ENCODE measurements at regions not wholly inside any gene's neighbourhood (a gene's known extent, or its start where the extent isn't known, plus 50 kb on each side); places are given as distances from the start of the nearest gene placed in this dataset.
"Not testable (repeated sequence)": the region's sequence is repeated elsewhere in the genome, so short reads cannot be mapped to it uniquely, and the experiment has no call there.

DNA sequence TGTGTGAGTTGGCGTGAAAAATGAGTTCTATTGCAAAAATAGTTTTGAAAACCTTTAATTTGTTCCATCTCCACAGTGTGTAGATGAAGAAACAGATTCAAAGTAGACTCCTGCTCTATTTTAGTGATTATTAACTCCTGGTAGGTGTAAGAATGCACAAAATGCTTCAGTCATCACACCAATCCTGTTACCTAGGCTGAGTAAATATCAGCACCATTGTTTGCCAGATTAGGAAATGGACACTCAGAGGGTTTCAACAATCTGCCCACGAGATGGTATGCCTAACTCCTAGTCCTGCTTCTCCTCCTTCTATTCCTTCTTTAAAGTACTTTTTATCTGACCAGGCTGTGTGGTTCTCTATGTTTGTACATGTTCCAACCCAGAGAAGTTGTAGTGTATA, 108.9 kb upstream of the AHI1 start:
- intact Hi-C loops (cut with micrococcal nuclease; ENCODE audit: unreplicated experiment): no loop called here
- FAIRE-seq: no peak
- no peaks in the 10 kb centered on the region for H3K4me1 ChIP-seq (ENCODE audit: insufficient read depth, low read length)
- no peaks in the 10 kb centered on the region for H4K20me1 ChIP-seq (ENCODE audit: insufficient read depth, low read length)
- no peaks in the 10 kb centered on the region for H3K79me2 ChIP-seq (ENCODE audit: insufficient read depth, low read length)
- no peak overlapping the region for H3K27ac ChIP-seq (ENCODE audit: extremely low read length, insufficient read depth, low read length)
- WGBS (ENCODE audit: low lambda C conversion rate): 0% methylated on average over 2 of the region's 2 CpGs
- H3K36me3 ChIP-seq (replicated peaks in 1 of 2; ENCODE audit: control insufficient read depth in 1 of 2, insufficient read depth in 2 of 2, low read length in 2 of 2): no peaks in the 10 kb centered on the region
- H3K4me3 ChIP-seq (replicated peaks in 1 of 3; ENCODE audit: insufficient read depth in 1 of 3, low read depth in 2 of 3, low read length in 3 of 3): no peak overlapping the region
- in situ Hi-C loops (cut with HindIII; ENCODE audit: extremely low pct_ligation_motif_present, low pct_unique_long_range_greater_than_20kb): no loop called here
- no peak for TF ChIP-seq ZNF207 (IDR thresholded peaks at IDR 0.05; ENCODE audit: borderline replicate concordance)
- no peak for TF ChIP-seq ZNF577 (CRISPR knock-in tag; IDR thresholded peaks at IDR 0.05; ENCODE audit: borderline replicate concordance, low read depth)
- no peak for TF ChIP-seq ZNF607 (CRISPR knock-in tag; IDR thresholded peaks at IDR 0.05; ENCODE audit: borderline replicate concordance)
- TF ChIP-seq, protein P1, sequence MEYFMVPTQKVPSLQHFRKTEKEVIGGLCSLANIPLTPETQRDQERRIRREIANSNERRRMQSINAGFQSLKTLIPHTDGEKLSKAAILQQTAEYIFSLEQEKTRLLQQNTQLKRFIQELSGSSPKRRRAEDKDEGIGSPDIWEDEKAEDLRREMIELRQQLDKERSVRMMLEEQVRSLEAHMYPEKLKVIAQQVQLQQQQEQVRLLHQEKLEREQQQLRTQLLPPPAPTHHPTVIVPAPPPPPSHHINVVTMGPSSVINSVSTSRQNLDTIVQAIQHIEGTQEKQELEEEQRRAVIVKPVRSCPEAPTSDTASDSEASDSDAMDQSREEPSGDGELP (IDR thresholded peaks at IDR 0.05; ENCODE audit: borderline replicate concordance, low read depth): no peak
- no peak for TF ChIP-seq ZNF790 (CRISPR knock-in tag; IDR thresholded peaks at IDR 0.05; ENCODE audit: borderline replicate concordance)
- ATAC-seq: no peak
- no peaks in the 10 kb centered on the region for H3K9me3 ChIP-seq (ENCODE audit: low read length)
- no peak overlapping the region for H3K9ac ChIP-seq (ENCODE audit: insufficient read depth, low read depth, low read length)
- H3K4me2 ChIP-seq (ENCODE audit: low read depth, low read length): no peak overlapping the region
- no peak overlapping the region for H2AFZ ChIP-seq (ENCODE audit: low read length)
- BruUV-seq (replicated peaks): no TSS peak
- ChIA-PET POLR2A (no interaction called here), CTCF (ENCODE audit: low intra/inter-chr PET ratio, low total read pairs) (no interaction called here)
- no peak for DNase-seq (ENCODE audit: low spot score)
- no peaks in the 10 kb centered on the region; a peak in 1 of 5 replicates for H3K27me3 ChIP-seq (ENCODE audit: control insufficient read depth in 1 of 2, insufficient read depth in 2 of 2, low read length in 2 of 2)

DNA sequence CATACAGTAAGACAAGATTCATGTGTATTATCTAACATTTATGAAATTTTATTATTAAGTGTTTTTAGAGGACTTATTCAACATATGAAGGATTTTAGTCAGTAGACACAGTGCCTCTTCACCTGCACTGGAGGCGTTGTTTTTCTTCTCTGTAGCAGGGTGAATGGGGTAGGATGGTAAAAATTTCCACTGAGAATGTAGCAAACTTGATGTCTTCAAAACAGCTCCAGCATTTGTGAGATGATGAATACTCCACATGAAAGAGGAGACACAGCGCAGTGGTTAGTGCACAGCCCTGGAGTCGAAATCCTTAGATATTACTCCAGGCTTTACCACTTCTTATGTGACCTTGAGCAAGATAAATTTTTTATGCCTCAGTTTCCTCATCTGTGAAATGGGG, 110.5 kb upstream of the AHI1 start:
- H3K9ac ChIP-seq (ENCODE audit: insufficient read depth, low read depth, low read length): no peak overlapping the region
- H2AFZ ChIP-seq (ENCODE audit: low read length): no peak overlapping the region
- no peaks in the 10 kb centered on the region for H3K79me2 ChIP-seq (ENCODE audit: insufficient read depth, low read length)
- ChIA-PET POLR2A (no interaction called here), CTCF (ENCODE audit: low intra/inter-chr PET ratio, low total read pairs) (no interaction called here)
- WGBS (ENCODE audit: low lambda C conversion rate): 31% methylated on average over 3 of the region's 3 CpGs
- H3K4me3 ChIP-seq (replicated peaks in 1 of 3; ENCODE audit: insufficient read depth in 1 of 3, low read depth in 2 of 3, low read length in 3 of 3): no peak overlapping the region
- in situ Hi-C loops (cut with HindIII; ENCODE audit: extremely low pct_ligation_motif_present, low pct_unique_long_range_greater_than_20kb): no loop called here
- no peak for DNase-seq (ENCODE audit: low spot score)
- intact Hi-C loops (cut with micrococcal nuclease; ENCODE audit: unreplicated experiment): no loop called here
- H3K4me2 ChIP-seq (ENCODE audit: low read depth, low read length): no peak overlapping the region
- no peak for TF ChIP-seq FOXA3 (CRISPR knock-in tag; IDR thresholded peaks at IDR 0.05)
- no peaks in the 10 kb centered on the region for H3K4me1 ChIP-seq (ENCODE audit: insufficient read depth, low read length)
- H3K9me3 ChIP-seq (ENCODE audit: low read length): no peaks in the 10 kb centered on the region
- no peaks in the 10 kb centered on the region; a peak in 1 of 5 replicates for H3K27me3 ChIP-seq (ENCODE audit: control insufficient read depth in 1 of 2, insufficient read depth in 2 of 2, low read length in 2 of 2)
- no peak for FAIRE-seq
- no peak overlapping the region for H3K27ac ChIP-seq (ENCODE audit: extremely low read length, insufficient read depth, low read length)
- no TSS peak for BruUV-seq (replicated peaks)
- H4K20me1 ChIP-seq (ENCODE audit: insufficient read depth, low read length): no peaks in the 10 kb centered on the region
- ATAC-seq: no peak
- H3K36me3 ChIP-seq (replicated peaks in 1 of 2; ENCODE audit: control insufficient read depth in 1 of 2, insufficient read depth in 2 of 2, low read length in 2 of 2): no peaks in the 10 kb centered on the region

DNA sequence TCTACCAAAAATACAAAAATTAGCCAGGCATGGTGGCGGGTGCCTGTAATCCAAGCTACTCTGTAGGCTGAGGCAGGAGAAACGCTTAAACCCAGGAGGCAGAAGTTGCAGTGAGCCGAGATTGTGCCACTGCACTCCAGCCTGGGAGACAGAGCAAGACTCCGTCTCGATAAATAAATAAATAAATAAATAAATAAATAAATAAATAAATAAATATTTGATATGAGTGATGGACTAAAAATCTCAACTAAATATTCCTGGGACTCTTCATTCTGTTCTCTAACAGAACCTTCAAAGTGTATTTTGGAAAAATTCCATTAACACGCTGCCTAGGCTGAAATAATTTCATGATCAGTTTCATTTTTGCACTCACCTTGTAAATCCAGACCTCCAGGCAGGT, 112.7 kb upstream of the AHI1 start:
- WGBS (ENCODE audit: low lambda C conversion rate): 60% methylated on average over 6 of the region's 6 CpGs
- H3K4me2 ChIP-seq (ENCODE audit: low read depth, low read length); H3K36me3 ChIP-seq (replicated peaks in 1 of 2; ENCODE audit: control insufficient read depth in 1 of 2, insufficient read depth in 2 of 2, low read length in 2 of 2); ATAC-seq; H4K20me1 ChIP-seq (ENCODE audit: insufficient read depth, low read length); POLR2A ChIA-PET; H3K9ac ChIP-seq (ENCODE audit: insufficient read depth, low read depth, low read length); DNase-seq (ENCODE audit: low spot score); FAIRE-seq; intact Hi-C loops (cut with micrococcal nuclease; ENCODE audit: unreplicated experiment); BruUV-seq (replicated peaks); H3K27ac ChIP-seq (ENCODE audit: extremely low read length, insufficient read depth, low read length); H3K27me3 ChIP-seq (ENCODE audit: control insufficient read depth in 1 of 2, insufficient read depth in 2 of 2, low read length in 2 of 2); CTCF ChIA-PET (ENCODE audit: low intra/inter-chr PET ratio, low total read pairs); H3K9me3 ChIP-seq (ENCODE audit: low read length); H3K4me3 ChIP-seq (replicated peaks in 1 of 3; ENCODE audit: insufficient read depth in 1 of 3, low read depth in 2 of 3, low read length in 3 of 3); H3K79me2 ChIP-seq (ENCODE audit: insufficient read depth, low read length); in situ Hi-C loops (cut with HindIII; ENCODE audit: extremely low pct_ligation_motif_present, low pct_unique_long_range_greater_than_20kb); H3K4me1 ChIP-seq (ENCODE audit: insufficient read depth, low read length); H2AFZ ChIP-seq (ENCODE audit: low read length): not testable (repeated sequence)

Data from HepG2 (cell line).